GM21529 (cell line): ENCODE measurements at regions not wholly inside any gene's neighbourhood (a gene's known extent, or its start where the extent isn't known, plus 50 kb on each side); places are given as distances from the start of the nearest gene placed in this dataset.

Source experiments
- ATAC-seq: cut with Tn5 transposase; IDR thresholded peaks from one replicate; pipeline ENCODE4 v1.9.1; 2021; ENCODE audit not compliant: unreplicated experiment

- no peak for ATAC-seq
These were observed 166.4 kb upstream of the ADGRL2 start for GRCh38 chr1:81634294-81634693.

- no peak for ATAC-seq
These were observed 181.6 kb upstream of the ADGRL2 start for GRCh38 chr1:81619156-81619555.

GRCh38 chr1:81618376-81618775 is 182.4 kb upstream of the ADGRL2 start:
- ATAC-seq, result no peak

- ATAC-seq, result no peak
These were observed 183.3 kb upstream of the ADGRL2 start for GRCh38 chr1:81617308-81617967.

GRCh38 chr1:81613803-81614202 is 186.9 kb upstream of the ADGRL2 start:
- no peak for ATAC-seq

GRCh38 chr1:81607924-81608323 is 192.8 kb upstream of the ADGRL2 start:
- ATAC-seq, result no peak

- no peak for ATAC-seq
These were observed 193.6 kb upstream of the ADGRL2 start for GRCh38 chr1:81607086-81607485.

GRCh38 chr1:81606656-81607055 is 194.1 kb upstream of the ADGRL2 start:
- ATAC-seq, result no peak

GRCh38 chr1:81605023-81605422 is 195.7 kb upstream of the ADGRL2 start:
- ATAC-seq, result no peak

- peak; percentile 47 for ATAC-seq
These were observed 199.7 kb upstream of the ADGRL2 start for GRCh38 chr1:81600878-81601622.

- no peak for ATAC-seq
These were observed 200.4 kb upstream of the ADGRL2 start for GRCh38 chr1:81600363-81600762.

GRCh38 chr1:81598623-81599022 is 202.1 kb upstream of the ADGRL2 start:
- ATAC-seq, result peak; percentile 41

GRCh38 chr1:81597720-81598426 is 202.9 kb upstream of the ADGRL2 start:
- ATAC-seq, result peak; percentile 40

- no peak for ATAC-seq
These were observed 204.4 kb upstream of the ADGRL2 start for GRCh38 chr1:81596341-81596740.

- ATAC-seq, result no peak
These were observed 206.5 kb upstream of the ADGRL2 start for GRCh38 chr1:81594206-81594605.

- no peak for ATAC-seq
These were observed 208.5 kb upstream of the ADGRL2 start for GRCh38 chr1:81592233-81592632.

- no peak for ATAC-seq
These were observed 210.6 kb upstream of the ADGRL2 start for GRCh38 chr1:81590171-81590570.

GRCh38 chr1:81588149-81588548 is 212.6 kb upstream of the ADGRL2 start:
- no peak for ATAC-seq

- no peak for ATAC-seq
These were observed 213.3 kb upstream of the ADGRL2 start for GRCh38 chr1:81587426-81587825.

- ATAC-seq, result no peak
These were observed 215.4 kb upstream of the ADGRL2 start for GRCh38 chr1:81585371-81585770.

GRCh38 chr1:81584398-81584797 is 216.3 kb upstream of the ADGRL2 start:
- no peak for ATAC-seq

- no peak for ATAC-seq
These were observed 216.9 kb upstream of the ADGRL2 start for GRCh38 chr1:81583878-81584277.
